Panc1 (cell line): ENCODE measurements at regions not wholly inside any gene's neighbourhood (a gene's known extent, or its start where the extent isn't known, plus 50 kb on each side); places are given as distances from the start of the nearest gene placed in this dataset.
"Not testable (repeated sequence)": the region's sequence is repeated elsewhere in the genome, so short reads cannot be mapped to it uniquely, and the experiment has no call there.

Experiments used
- CTCF ChIP-seq: fragments of 450-650 bp; IDR thresholded peaks from 2 replicates; pipeline ENCODE4 v1.5.1; 2017; ENCODE audit warnings: mild to moderate bottlenecking
- POLR2AphosphoS5 ChIP-seq: IDR thresholded peaks from 2 replicates; pipeline ENCODE4 v1.6.1; 2012; ENCODE audit warnings: mild to moderate bottlenecking, low read depth, low read length, moderate library complexity
- SIN3A ChIP-seq: IDR thresholded peaks from 2 replicates; pipeline ENCODE4 v1.6.1; 2012; ENCODE audit warnings: low read depth, mild to moderate bottlenecking, low read length, moderate library complexity, borderline replicate concordance; ENCODE audit not compliant: insufficient read depth
- TF ChIP-seq, protein P1 (sequence below), 2 experiments: IDR thresholded peaks; 2 replicates each; pipeline ENCODE4 v1.6.1; 2011 to 2012; ENCODE audit warnings: low read depth in 2 of 2, control low read depth in 1 of 2, low read length in 1 of 2, mild to moderate bottlenecking in 1 of 2, moderate library complexity in 1 of 2; ENCODE audit not compliant: insufficient read depth in 1 of 2

DNA sequence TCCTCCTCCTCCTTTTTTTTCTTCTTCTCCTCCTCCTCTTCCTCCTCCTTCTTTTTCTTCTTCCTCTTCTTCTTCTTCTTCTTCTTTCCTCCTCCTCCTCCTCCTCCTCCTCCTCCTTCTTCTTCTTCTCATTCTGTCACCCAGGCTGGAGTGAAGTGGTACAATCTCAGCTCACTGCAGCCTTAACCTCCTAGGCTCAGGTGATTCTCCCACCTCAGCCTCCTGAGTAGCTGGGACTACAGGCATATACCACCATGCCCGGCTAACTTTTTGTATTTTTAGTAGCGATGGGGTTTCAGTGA lies 81.6 kb upstream of the VGLL4 start:
- not testable (repeated sequence) for TF ChIP-seq CTCF, POLR2AphosphoS5, SIN3A
- TF ChIP-seq, protein P1, sequence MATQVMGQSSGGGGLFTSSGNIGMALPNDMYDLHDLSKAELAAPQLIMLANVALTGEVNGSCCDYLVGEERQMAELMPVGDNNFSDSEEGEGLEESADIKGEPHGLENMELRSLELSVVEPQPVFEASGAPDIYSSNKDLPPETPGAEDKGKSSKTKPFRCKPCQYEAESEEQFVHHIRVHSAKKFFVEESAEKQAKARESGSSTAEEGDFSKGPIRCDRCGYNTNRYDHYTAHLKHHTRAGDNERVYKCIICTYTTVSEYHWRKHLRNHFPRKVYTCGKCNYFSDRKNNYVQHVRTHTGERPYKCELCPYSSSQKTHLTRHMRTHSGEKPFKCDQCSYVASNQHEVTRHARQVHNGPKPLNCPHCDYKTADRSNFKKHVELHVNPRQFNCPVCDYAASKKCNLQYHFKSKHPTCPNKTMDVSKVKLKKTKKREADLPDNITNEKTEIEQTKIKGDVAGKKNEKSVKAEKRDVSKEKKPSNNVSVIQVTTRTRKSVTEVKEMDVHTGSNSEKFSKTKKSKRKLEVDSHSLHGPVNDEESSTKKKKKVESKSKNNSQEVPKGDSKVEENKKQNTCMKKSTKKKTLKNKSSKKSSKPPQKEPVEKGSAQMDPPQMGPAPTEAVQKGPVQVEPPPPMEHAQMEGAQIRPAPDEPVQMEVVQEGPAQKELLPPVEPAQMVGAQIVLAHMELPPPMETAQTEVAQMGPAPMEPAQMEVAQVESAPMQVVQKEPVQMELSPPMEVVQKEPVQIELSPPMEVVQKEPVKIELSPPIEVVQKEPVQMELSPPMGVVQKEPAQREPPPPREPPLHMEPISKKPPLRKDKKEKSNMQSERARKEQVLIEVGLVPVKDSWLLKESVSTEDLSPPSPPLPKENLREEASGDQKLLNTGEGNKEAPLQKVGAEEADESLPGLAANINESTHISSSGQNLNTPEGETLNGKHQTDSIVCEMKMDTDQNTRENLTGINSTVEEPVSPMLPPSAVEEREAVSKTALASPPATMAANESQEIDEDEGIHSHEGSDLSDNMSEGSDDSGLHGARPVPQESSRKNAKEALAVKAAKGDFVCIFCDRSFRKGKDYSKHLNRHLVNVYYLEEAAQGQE (IDR thresholded peaks at IDR 0.05; ENCODE audit: insufficient read depth in 1 of 2, low read depth in 2 of 2, low read length in 1 of 2): not testable (repeated sequence)
